Stomach (tissue), 8 donors: ENCODE measurements at regions not wholly inside any gene's neighbourhood (a gene's known extent, or its start where the extent isn't known, plus 50 kb on each side); places are given as distances from the start of the nearest gene placed in this dataset.
"Not testable (repeated sequence)": the region's sequence is repeated elsewhere in the genome, so short reads cannot be mapped to it uniquely, and the experiment has no call there.

Experiments used
- DNase-seq, 2 donors: peaks; one replicate each; pipeline versions ENCODE4 v3.0.0 to v3.0.0-alpha.2; 2013 to 2019
- H3K27ac ChIP-seq, 5 donors: fragments of 200-600 bp in 4 of 5; sonication (generic) in 4 of 5; one replicate each; pipeline ENCODE4 v1.5.1; 2013 to 2019; ENCODE audit warnings: mild to moderate bottlenecking in 1 of 5, moderate library complexity in 1 of 5
- H3K27me3 ChIP-seq, 3 donors: fragments of 200-600 bp; sonication (generic); one replicate each; pipeline ENCODE4 v1.5.1; 2017 to 2019; ENCODE audit warnings: mixed run types in 1 of 3
- H3K36me3 ChIP-seq, 4 donors: fragments of 200-600 bp; sonication (generic); 1 replicate in 3 of 4; 2 replicates in 1 of 4; pipeline ENCODE4 v1.5.1; 2016 to 2019
- H3K4me1 ChIP-seq, 4 donors: fragments of 200-600 bp; sonication (generic); one replicate each; pipeline ENCODE4 v1.5.1; 2016 to 2019
- H3K4me3 ChIP-seq, 4 donors: fragments of 200-600 bp; sonication (generic) in 3 of 4; one replicate each; pipeline ENCODE4 v1.5.1; 2016 to 2019; ENCODE audit warnings: mild to moderate bottlenecking in 1 of 4
- H3K9me3 ChIP-seq, 4 donors: fragments of 200-600 bp; sonication (generic); one replicate each; pipeline ENCODE4 v1.5.1; 2016 to 2019
- CTCF ChIP-seq, 7 experiments: fragments of 450-650 bp in 4 of 7; fragments of 200-600 bp in 3 of 7; sonication (generic) in 3 of 7; IDR thresholded peaks; one replicate each; pipeline ENCODE4 v1.5.1; 2016 to 2019; ENCODE audit warnings: antibody characterized with exemption in 7 of 7, control low read depth in 2 of 7, mild to moderate bottlenecking in 1 of 7
- EP300 ChIP-seq: sonication (generic); formaldehyde crosslinking; IDR thresholded peaks from one replicate; pipeline ENCODE4 v1.6.1; 2017; ENCODE audit warnings: antibody characterized with exemption
- POLR2A ChIP-seq, 4 donors: fragments of 450-650 bp; IDR thresholded peaks; one replicate each; pipeline ENCODE4 v1.6.1; 2016; ENCODE audit warnings: antibody characterized with exemption in 4 of 4, control low read depth in 2 of 4, mild to moderate bottlenecking in 1 of 4, moderate library complexity in 1 of 4
- POLR2AphosphoS5 ChIP-seq, 3 donors: sonication (generic); formaldehyde crosslinking; IDR thresholded peaks; one replicate each; pipeline ENCODE4 v1.6.1; 2016; ENCODE audit warnings: antibody characterized with exemption in 3 of 3
- WGBS, 5 donors: extraction: QIAGEN DNeasy Blood & Tissue Kit in 3 of 5; methylation state at CpG; one replicate each; pipeline versions ENCODE4 v1.1.5 to v1.1.7; 2013 to 2018; 5-methylcytosine and 5-hydroxymethylcytosine counted together
- intact Hi-C: fragments of 100-400 bp; cut with DNase I; formaldehyde crosslinking; loops from one replicate; pipeline ENCODE4 v1.15.1; 2023; ENCODE audit warnings: low total_unique reads
- donor health status: healthy with polysubstance abuse.
- donor health status: Bipolar disorder and iron deficiency.
- donor health status: healthy.

GRCh38 chr3:132980102-132980501 lies 58.1 kb upstream of the TMEM108 start:
- Histone ChIP-seq H3K27ac (no peak overlapping the region), H3K27me3 (no peaks in the 10 kb centered on the region), H3K4me1 (no peaks in the 10 kb centered on the region), H3K36me3 (no peaks in the 10 kb centered on the region), H3K4me3 (no peak overlapping the region), H3K9me3 (peaks cover 0 to 12% (median 11%) of the 10 kb centered on the region in 4 donors)
- WGBS, 5 donors, result 77 to 86% (median 80%) methylated on average over 2 of the region's 2 CpGs
- intact Hi-C loops, result no loop called here
- TF ChIP-seq POLR2A (IDR thresholded peaks at IDR 0.05) (no peak), EP300 (no peak), CTCF (IDR thresholded peaks at IDR 0.05) (no peak), POLR2AphosphoS5 (IDR thresholded peaks at IDR 0.05) (no peak)
- no peak for DNase-seq

GRCh38 chr3:132979606-132980005 lies 58.6 kb upstream of the TMEM108 start:
- no peaks in the 10 kb centered on the region for H3K27me3 ChIP-seq
- peaks cover 0 to 12% (median 11%) of the 10 kb centered on the region in 4 donors for H3K9me3 ChIP-seq
- intact Hi-C loops, result no loop called here
- no peak overlapping the region for H3K27ac ChIP-seq
- WGBS, 5 donors, result 84 to 98% (median 94%) methylated on average over 1 of the region's 1 CpG
- no peak overlapping the region for H3K4me3 ChIP-seq
- TF ChIP-seq CTCF (IDR thresholded peaks at IDR 0.05) (no peak), EP300 (no peak), POLR2AphosphoS5 (IDR thresholded peaks at IDR 0.05) (no peak), POLR2A (IDR thresholded peaks at IDR 0.05) (no peak)
- no peaks in the 10 kb centered on the region for H3K36me3 ChIP-seq
- H3K4me1 ChIP-seq, result no peaks in the 10 kb centered on the region
- DNase-seq, result no peak

GRCh38 chr3:132978946-132979345 lies 59.2 kb upstream of the TMEM108 start:
- H3K4me1 ChIP-seq, H3K36me3 ChIP-seq, H3K4me3 ChIP-seq, H3K27me3 ChIP-seq, intact Hi-C loops, H3K27ac ChIP-seq, DNase-seq: not testable (repeated sequence)
- WGBS, 5 donors, result 77 to 91% (median 86%) methylated on average over 3 of the region's 3 CpGs
- H3K9me3 ChIP-seq, result peaks cover 0 to 12% (median 11%) of the 10 kb centered on the region in 4 donors

- no peak for TF ChIP-seq EP300
- no peak for TF ChIP-seq CTCF (IDR thresholded peaks at IDR 0.05)
- no peak for TF ChIP-seq POLR2A (IDR thresholded peaks at IDR 0.05)
- TF ChIP-seq POLR2AphosphoS5 (IDR thresholded peaks at IDR 0.05), result no peak
- H3K9me3 ChIP-seq, result peaks cover 0 to 12% (median 11%) of the 10 kb centered on the region in 4 donors
- 49 to 66% (median 59%) methylated on average over 2 of the region's 2 CpGs for WGBS, 5 donors
- intact Hi-C loops, result no loop called here
- H3K36me3 ChIP-seq, result no peaks in the 10 kb centered on the region
- H3K27me3 ChIP-seq, result no peaks in the 10 kb centered on the region
- H3K27ac ChIP-seq, result no peak overlapping the region
- H3K4me3 ChIP-seq, result no peak overlapping the region
- H3K4me1 ChIP-seq, result no peaks in the 10 kb centered on the region
- no peak for DNase-seq
These were observed 59.7 kb upstream of the TMEM108 start for GRCh38 chr3:132978464-132978863.

- no peak for DNase-seq
- 82 to 92% (median 83%) methylated on average over 7 of the region's 7 CpGs for WGBS, 5 donors
- Histone ChIP-seq H3K9me3 (no peaks in the 10 kb centered on the region), H3K4me3 (no peak overlapping the region), H3K27ac (no peak overlapping the region), H3K27me3 (no peaks in the 10 kb centered on the region), H3K36me3 (no peaks in the 10 kb centered on the region), H3K4me1 (no peaks in the 10 kb centered on the region)
- intact Hi-C loops, result no loop called here
- TF ChIP-seq POLR2AphosphoS5 (IDR thresholded peaks at IDR 0.05) (no peak), EP300 (no peak), CTCF (IDR thresholded peaks at IDR 0.05) (no peak), POLR2A (IDR thresholded peaks at IDR 0.05) (no peak)
These were observed 64.1 kb upstream of the TMEM108 start for GRCh38 chr3:132974097-132974496.
